ENCODE measurements at regions not wholly inside any gene's neighbourhood (a gene's known extent, or its start where the extent isn't known, plus 50 kb on each side); places are given as distances from the start of the nearest gene placed in this dataset.

- Histone ChIP-seq H3K36me3 (ENCODE audit: control insufficient read depth, insufficient read depth, low read length) (no peaks in the 10 kb centered on the region), H3K9ac (ENCODE audit: insufficient read depth in 1 of 2, low read depth in 2 of 2, low read length in 2 of 2) (no peak overlapping the region), H3K9me3 (replicated peaks; ENCODE audit: control insufficient read depth, insufficient read depth, low read depth, low read length) (0 out of 2 replicates have a peak, but pooled peaks cover 2% of the 10 kb centered on the region), H4K20me1 (replicated peaks; ENCODE audit: control insufficient read depth, insufficient read depth, low read length) (no peaks in the 10 kb centered on the region), H3K27me3 (ENCODE audit: control insufficient read depth in 2 of 2, insufficient read depth in 2 of 2, low read length in 2 of 2) (no peaks in the 10 kb centered on the region), H3K9me1 (ENCODE audit: control insufficient read depth, insufficient read depth, low read length) (no peaks in the 10 kb centered on the region), H3K4me3 (no peak overlapping the region), H3K4me1 (replicated peaks in 1 of 2; ENCODE audit: control insufficient read depth in 2 of 2, insufficient read depth in 2 of 2, low read length in 2 of 2) (no peaks in the 10 kb centered on the region), H2AFZ (ENCODE audit: low read depth, low read length) (no peak overlapping the region), H3K4me2 (ENCODE audit: insufficient read depth, low read length) (no peak overlapping the region), H3K27ac (ENCODE audit: extremely low read depth, low read depth, low read length) (no peak overlapping the region), H3K79me2 (ENCODE audit: control insufficient read depth, insufficient read depth, low read length) (no peaks in the 10 kb centered on the region)
- ATAC-seq = no peak
- no peak for FAIRE-seq
- DNase-seq (ENCODE audit: extremely low read depth in 1 of 4, low spot score in 3 of 4) = no peak
- in situ Hi-C loops (cut with MboI) (no loop called here), intact Hi-C loops (cut with micrococcal nuclease) (no loop called here)
- CTCF ChIA-PET (ENCODE audit: low intra/inter-chr PET ratio) = no interaction called here
- BruUV-seq (replicated peaks) = no TSS peak
- POLR2A ChIA-PET = no interaction called here
- WGBS (ENCODE audit: insufficient coverage, low coverage, missing lambda C conversion rate) = 0% methylated on average over 2 of the region's 2 CpGs
- TF ChIP-seq ELF2 (CRISPR knock-in tag; IDR thresholded peaks at IDR 0.05) (no peak), E2F1 (CRISPR knock-in tag; IDR thresholded peaks at IDR 0.05) (no peak), FOXM1 (IDR thresholded peaks at IDR 0.05; ENCODE audit: low read depth) (no peak), FOXM1 (CRISPR knock-in tag; IDR thresholded peaks at IDR 0.05; ENCODE audit: low read depth) (no peak), ZNF384 (IDR thresholded peaks at IDR 0.05; ENCODE audit: low read depth, low read length) (no peak), TAF9B (IDR thresholded peaks at IDR 0.05; ENCODE audit: partially characterized antibody) (no peak), ZNF511 (CRISPR knock-in tag; IDR thresholded peaks at IDR 0.05) (no peak), GABPA (tag; conservative IDR thresholded peaks at IDR 0.05; ENCODE audit: low read depth) (no peak), ZNF408 (CRISPR knock-in tag; IDR thresholded peaks at IDR 0.05; ENCODE audit: low read depth) (no peak), NKRF (IDR thresholded peaks at IDR 0.05; ENCODE audit: borderline replicate concordance) (no peak), STAT6 (CRISPR knock-in tag; IDR thresholded peaks at IDR 0.05) (no peak), FUS (optimal IDR thresholded peaks at IDR 0.05; ENCODE audit: low read depth, low read length) (no peak), BCLAF1 (IDR thresholded peaks at IDR 0.05; ENCODE audit: borderline replicate concordance in 1 of 2, control insufficient read depth in 1 of 2, low read depth in 2 of 2, low read length in 1 of 2) (no peak), HDAC1 (IDR thresholded peaks at IDR 0.05) (no peak)
These were observed 297.7 kb upstream of the CLNK start for GRCh38 chr4:10982305-10982704.
